ENCODE measurements at regions not wholly inside any gene's neighbourhood (a gene's known extent, or its start where the extent isn't known, plus 50 kb on each side); places are given as distances from the start of the nearest gene placed in this dataset.

- no peak for DNase-seq
Measured at GRCh38 chr2:16561676-16562075, 104.0 kb downstream of the CYRIA start.

- no peak for DNase-seq
Measured at GRCh38 chr2:16561251-16561650, 104.4 kb downstream of the CYRIA start.

GRCh38 chr2:16559278-16560067, 106.2 kb downstream of the CYRIA start:
- no peak for DNase-seq

DNA sequence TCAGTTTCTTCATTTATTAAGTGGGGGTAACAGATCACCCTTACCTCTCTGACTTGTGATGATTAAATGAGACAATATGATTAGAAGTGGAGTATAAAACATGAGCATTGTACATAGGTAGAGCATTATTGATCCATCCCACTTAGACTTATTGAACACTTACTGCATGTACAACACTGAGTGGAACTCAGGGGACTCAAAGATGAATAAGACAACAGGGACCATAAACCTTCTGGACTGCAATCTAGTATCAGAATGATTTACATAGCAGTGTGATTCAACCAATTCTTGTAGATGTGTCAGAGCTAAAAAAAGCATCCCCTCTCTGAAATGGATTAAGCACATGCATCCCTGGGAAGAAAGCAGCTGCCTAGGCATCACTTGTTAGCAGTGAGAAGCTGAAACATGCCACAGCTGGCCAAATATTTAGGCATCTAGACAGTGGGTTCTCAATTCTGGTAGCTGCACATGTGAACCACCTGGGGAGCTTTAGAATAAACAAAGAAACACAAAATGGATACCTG, 111.5 kb downstream of the CYRIA start:
- no peak for DNase-seq

DNA sequence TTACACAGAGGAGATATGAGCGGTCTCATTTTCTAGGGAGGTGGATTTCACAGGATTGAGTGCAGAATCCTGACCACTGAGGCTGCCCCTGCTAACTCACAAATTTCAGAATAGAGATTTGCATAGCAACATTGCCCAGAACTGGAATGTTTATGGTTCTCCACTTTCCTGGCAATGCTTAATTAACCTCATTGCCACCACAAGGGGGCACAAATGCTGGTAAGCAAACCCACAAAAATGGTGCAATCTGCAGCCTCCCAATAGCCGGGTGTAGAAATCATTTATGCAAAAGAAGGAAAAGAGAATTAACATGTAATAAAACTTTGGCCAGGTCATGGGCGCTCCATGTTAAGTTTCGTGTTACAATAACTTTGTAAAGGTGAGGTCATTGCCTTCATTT, 112.4 kb downstream of the CYRIA start:
- DNase-seq, result peak; percentile 24

DNA sequence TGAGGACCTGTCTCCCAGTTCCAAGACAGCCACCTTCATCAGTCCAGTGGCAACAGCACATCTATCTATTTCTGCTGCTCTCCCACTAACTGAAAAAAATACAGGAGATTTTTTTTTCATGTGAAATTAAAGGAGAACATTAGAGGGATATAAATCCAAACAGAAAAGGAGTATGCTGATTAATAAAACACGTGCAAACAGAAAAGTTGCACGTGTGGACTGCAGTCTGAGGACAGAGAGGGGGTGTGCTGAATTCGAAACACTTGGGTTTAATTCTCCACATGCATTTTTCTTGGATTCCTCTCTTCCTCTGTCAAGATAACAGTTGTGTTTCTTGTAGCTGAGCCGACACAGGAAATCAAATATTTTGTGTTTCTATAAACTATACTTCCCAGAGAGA, 113.4 kb downstream of the CYRIA start:
- no peak for DNase-seq

DNA sequence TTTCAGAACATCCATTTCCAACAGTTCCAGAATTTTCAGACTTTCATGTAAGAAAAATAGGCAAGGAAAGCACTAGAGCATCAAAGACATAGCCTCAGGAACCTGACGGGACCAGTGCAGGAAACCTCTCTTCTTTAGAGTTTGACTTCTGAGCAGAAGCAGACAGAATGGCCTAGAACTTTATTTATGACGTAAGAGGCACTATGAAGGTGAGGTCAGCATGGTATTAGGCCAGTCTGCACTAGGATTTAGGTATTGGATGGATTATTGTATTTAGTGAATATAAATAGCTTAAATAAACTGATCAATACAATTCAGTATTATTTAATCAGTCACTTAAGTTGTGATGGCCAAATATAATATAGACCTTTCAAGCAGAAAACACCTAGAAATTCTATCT, 117.6 kb downstream of the CYRIA start:
- no peak for DNase-seq

GRCh38 chr2:16546128-16546754, 119.4 kb downstream of the CYRIA start:
- no peak for DNase-seq

GRCh38 chr2:16538707-16539106, 126.9 kb downstream of the CYRIA start:
- no peak for DNase-seq

GRCh38 chr2:16537347-16537746, 128.3 kb downstream of the CYRIA start:
- no peak for DNase-seq

DNA sequence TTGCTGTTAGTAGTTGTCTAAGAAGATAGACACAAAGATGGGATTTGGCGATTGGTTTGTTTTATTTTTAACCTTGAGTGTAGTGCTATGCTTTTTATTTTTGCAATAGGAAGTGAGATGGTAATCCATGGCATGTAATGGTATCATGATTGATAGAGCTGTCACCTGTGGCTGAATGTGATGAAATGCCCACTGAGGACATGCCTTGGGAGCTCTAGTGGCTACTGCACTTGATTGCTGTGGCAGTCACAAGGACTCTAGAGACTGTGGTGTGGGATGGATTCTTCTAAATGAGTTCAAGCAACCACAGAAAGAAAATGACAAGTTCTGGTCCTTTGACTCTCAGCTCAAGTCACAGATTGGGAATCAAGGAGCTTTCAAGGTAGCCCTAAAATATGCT, 139.4 kb downstream of the CYRIA start:
- DNase-seq, result no peak

DNA sequence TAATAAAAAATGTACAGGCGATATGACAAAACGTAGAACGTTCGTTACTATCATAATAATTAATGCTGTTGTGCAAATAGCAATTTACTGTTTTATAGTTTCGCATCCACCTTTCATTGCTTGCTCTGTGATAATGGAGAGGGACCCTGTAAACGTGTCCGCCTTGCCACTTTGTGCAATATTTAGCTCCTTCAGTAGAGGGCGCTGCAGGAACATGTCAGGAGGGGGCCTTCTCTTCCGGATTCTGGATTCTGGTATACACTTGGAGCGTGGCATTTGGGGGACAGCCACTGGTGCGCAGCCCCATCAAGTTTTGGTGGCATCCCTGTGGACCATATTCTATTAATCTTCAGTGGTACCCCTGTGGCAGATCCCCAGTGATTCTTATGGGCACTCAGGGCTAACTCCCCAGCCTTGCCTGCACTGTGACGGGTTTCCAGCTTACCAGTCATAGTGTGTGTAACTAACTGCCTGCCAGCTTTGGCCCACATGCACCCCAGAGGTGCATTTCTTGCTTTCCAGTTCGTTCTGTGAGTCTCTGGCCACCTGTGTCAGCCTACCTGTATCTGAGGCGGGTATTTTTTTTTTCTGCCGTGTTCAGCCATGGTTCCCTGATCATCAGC, 140.3 kb downstream of the CYRIA start:
- DNase-seq, result no peak

GRCh38 chr2:16523711-16524110, 141.9 kb downstream of the CYRIA start:
- DNase-seq, result no peak

DNA sequence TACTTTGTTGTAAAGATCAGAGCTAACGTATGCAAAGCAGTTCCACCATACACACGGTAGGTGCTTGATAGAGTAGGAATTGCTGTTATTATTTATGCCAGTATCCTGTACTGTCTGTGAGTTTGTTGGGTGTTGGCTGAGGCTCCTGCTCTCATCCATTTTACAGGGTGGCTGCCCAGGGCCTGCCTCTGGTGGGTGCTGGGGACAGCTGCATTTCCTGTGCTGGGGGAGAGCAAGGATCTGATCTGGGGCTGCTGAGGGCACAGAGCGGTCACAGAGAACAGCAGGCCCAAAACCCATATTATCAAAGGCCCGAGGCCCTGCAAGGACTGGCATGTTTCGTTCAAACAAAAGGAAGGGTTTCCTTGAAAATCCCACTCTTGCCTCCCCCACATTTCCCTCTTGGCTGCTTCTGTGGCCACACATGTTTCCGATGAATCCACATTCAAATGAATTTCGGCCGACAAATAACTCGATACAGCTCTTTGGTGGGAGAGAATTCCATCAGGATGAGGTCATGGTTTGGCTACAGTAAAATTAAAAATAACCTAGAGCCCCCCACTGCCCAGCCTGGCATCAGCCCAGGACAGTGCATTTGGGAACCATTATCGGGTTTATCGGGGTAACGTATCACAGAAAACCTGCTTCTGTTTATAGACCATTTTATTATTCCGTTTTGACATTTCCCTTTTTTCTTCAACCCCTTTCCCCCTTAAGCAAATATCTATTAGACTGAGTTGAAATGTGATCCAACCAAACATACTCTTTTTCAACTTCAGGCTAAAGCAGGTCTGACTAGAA, 143.4 kb downstream of the CYRIA start:
- DNase-seq, result no peak

DNA sequence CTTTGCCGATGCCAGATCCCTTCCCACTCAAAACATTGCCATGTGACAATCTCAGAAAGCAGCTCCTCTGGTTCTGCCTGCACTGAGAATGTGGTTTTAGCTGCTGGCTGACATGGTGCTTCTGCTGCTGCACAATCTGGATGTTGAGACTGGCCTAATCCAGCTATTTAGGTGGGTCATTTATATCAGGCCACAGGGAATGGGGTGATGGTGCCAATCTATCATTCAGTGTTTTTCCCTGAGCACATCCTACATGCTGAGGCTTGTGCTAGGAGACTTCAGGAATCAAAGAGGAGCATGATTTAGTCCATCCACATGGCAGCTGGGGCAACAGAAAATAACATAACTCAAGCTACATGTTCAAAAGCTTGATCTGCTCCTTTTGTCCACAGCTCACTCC, 144.7 kb downstream of the CYRIA start:
- no peak for DNase-seq

GRCh38 chr2:16515696-16516095, 149.9 kb downstream of the CYRIA start:
- no peak for DNase-seq

DNA sequence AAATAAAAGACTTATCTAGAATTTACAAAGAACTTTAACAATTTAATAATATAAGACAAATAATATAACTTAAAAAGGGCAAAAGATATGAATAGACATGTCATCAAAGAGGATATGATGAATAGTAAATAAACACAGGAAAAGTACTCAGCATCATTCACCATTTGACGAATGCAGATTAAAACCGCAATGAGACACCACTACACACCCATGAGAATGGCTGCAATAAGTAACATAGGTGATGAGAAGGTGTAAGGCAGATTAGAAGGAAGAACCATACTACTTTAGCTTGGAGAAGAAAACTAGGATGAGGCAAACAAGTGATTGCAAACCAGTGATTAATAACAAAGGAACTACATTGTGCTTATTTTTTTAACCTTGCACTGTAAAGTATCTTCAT, 152.0 kb downstream of the CYRIA start:
- DNase-seq, result no peak

DNA sequence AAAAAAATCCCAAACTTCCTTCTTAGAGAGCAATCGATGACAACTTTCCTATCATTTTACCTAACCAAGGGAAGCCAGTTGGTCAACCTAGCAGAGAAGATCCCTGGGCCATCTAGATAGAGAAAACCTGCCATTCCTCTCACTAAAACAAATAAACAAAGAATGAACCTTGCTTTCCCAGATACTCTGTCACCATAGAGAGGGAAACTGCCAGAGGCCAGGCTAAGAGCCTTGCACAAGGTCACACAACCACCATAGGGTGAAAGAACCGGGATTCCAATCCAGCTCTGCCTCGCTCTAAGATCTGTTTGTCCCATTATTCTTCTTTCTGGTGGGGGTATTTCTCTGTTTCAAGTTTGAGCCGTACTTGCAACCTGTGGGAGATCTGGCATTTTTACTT, 154.6 kb downstream of the CYRIA start:
- no peak for DNase-seq

DNA sequence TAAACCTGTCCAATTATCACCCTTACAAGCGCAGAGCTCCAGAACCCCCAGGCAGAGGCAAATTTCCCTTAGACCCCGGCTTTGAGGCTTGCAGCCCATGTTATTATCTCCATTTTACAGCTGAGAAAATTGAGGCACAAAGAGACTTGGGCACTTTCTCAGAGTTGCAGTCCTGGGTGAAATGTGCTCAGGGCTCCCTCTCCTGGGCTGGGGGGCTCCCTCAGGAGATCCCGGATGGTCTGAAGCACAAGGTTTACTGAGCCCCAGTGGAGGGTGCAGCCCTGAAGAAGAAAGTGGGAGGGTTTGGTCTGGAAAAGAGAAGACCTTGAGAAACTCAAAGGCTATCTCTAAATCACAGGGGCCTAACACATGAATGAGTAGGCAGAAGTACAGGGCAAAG, 156.6 kb downstream of the CYRIA start:
- no peak for DNase-seq

DNA sequence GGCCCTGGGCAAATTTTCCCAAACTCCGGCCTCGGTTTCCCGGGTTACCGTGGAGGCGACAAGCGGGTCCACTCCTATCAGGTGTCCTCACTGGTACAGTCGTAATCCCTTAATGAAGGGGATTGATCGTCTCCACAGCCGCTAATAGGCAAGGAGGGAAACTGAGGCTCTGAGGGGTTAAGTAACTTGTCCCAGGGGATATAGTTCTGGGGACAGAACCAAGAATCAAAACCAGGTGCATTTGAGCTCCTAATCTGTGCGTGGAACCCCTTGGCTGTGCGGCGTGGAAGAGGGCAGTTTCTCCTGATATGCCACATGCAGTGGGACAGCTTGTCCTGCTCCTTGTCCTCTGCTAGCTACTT, 157.2 kb downstream of the CYRIA start:
- DNase-seq, result no peak

GRCh38 chr2:16507655-16508489, 157.8 kb downstream of the CYRIA start:
- DNase-seq, result no peak

DNA sequence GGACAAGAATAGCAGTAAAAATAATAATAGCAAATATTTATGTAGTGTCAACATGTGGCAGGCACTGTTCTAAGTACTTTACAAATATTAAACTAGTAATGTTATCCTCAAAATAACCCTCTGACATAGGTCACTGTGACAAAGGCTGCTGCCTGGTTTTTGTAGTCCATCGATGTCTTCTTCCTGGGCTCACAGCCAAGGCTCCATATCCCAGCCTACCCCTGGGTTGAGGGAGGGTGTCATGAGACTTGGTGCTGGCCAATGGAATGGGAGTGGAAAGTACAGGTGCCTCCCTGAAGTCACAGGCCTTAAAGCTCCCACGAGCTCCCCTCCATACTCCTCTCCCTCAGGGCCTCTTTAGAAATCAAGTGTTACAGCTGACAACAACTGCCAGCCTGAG, 159.3 kb downstream of the CYRIA start:
- no peak for DNase-seq

All from CD4-positive, alpha-beta T cell treated with Interleukin-10 for 1 hour (primary cell).